Stomach (tissue), 4 donors: ENCODE measurements at regions not wholly inside any gene's neighbourhood (a gene's known extent, or its start where the extent isn't known, plus 50 kb on each side); places are given as distances from the start of the nearest gene placed in this dataset.

ENCODE experiments used
- POLR2AphosphoS5 ChIP-seq, 3 donors: sonication (generic); formaldehyde crosslinking; IDR thresholded peaks; one replicate each; pipeline ENCODE4 v1.6.1; 2016; ENCODE audit warnings: antibody characterized with exemption in 3 of 3
- TF ChIP-seq, protein P1 (sequence below), 7 experiments: fragments of 450-650 bp in 4 of 7; fragments of 200-600 bp in 3 of 7; sonication (generic) in 3 of 7; IDR thresholded peaks; one replicate each; pipeline ENCODE4 v1.5.1; 2016 to 2019; ENCODE audit warnings: antibody characterized with exemption in 7 of 7, control low read depth in 2 of 7, mild to moderate bottlenecking in 1 of 7

DNA sequence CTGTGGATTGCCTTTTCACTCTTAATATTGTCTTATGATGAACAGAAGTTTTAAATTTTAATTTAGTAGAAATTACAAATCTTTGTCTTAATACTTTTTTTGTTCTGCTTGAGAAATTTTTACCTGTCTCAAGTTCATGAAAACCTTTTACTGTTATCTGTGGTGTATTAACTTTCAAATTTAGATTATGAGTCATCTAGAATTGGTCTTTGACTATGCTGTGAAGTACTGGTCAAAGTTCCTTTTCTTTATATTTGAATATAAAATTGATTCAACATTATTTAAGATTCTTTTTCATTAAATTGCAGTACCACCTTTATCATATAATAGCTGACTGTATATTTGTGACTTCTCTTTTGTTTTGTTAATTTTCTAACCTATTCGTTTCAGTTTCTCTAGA, 1385.5 kb upstream of the ZEB2 start:
- TF ChIP-seq POLR2AphosphoS5 (IDR thresholded peaks at IDR 0.05): no peak
- TF ChIP-seq, protein P1, sequence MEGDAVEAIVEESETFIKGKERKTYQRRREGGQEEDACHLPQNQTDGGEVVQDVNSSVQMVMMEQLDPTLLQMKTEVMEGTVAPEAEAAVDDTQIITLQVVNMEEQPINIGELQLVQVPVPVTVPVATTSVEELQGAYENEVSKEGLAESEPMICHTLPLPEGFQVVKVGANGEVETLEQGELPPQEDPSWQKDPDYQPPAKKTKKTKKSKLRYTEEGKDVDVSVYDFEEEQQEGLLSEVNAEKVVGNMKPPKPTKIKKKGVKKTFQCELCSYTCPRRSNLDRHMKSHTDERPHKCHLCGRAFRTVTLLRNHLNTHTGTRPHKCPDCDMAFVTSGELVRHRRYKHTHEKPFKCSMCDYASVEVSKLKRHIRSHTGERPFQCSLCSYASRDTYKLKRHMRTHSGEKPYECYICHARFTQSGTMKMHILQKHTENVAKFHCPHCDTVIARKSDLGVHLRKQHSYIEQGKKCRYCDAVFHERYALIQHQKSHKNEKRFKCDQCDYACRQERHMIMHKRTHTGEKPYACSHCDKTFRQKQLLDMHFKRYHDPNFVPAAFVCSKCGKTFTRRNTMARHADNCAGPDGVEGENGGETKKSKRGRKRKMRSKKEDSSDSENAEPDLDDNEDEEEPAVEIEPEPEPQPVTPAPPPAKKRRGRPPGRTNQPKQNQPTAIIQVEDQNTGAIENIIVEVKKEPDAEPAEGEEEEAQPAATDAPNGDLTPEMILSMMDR (IDR thresholded peaks at IDR 0.05): no peak
